ENCODE measurements at regions not wholly inside any gene's neighbourhood (a gene's known extent, or its start where the extent isn't known, plus 50 kb on each side); places are given as distances from the start of the nearest gene placed in this dataset.

- no peaks in the 10 kb centered on the region for H3F3A ChIP-seq (ENCODE audit: insufficient read depth, low read length, poor library complexity, severe bottlenecking)
- no peaks in the 10 kb centered on the region for H3K79me2 ChIP-seq (replicated peaks; ENCODE audit: insufficient read depth, low read length)
- no peaks in the 10 kb centered on the region for H3K9me2 ChIP-seq (ENCODE audit: insufficient read depth, low read length)
- no peaks in the 10 kb centered on the region for H4K20me1 ChIP-seq (ENCODE audit: insufficient read depth)
- H2AFZ ChIP-seq (ENCODE audit: low read depth, low read length), result no peak overlapping the region
- H3K36me3 ChIP-seq (ENCODE audit: insufficient read depth, low read length), result no peaks in the 10 kb centered on the region
- peak overlapping the region; percentile 55 for H3K9ac ChIP-seq (ENCODE audit: low read length)
- peak overlapping the region; percentile 63 for H3K4me3 ChIP-seq (ENCODE audit: low read length)
- TF ChIP-seq EZH2 (IDR thresholded peaks at IDR 0.05; ENCODE audit: borderline replicate concordance, insufficient read depth, low read length, poor library complexity, severe bottlenecking) (no peak), RAD21 (conservative IDR thresholded peaks at IDR 0.05) (no peak), MXI1 (conservative IDR thresholded peaks at IDR 0.05; ENCODE audit: poor library complexity, severe bottlenecking) (no peak), POLR2AphosphoS5 (IDR thresholded peaks at IDR 0.05) (no peak), CTCF (IDR thresholded peaks at IDR 0.05; ENCODE audit: poor library complexity, severe bottlenecking) (no peak), TAF1 (IDR thresholded peaks at IDR 0.05; ENCODE audit: low read depth) (no peak), SMC3 (conservative IDR thresholded peaks at IDR 0.05; ENCODE audit: poor library complexity) (no peak), REST (IDR thresholded peaks at IDR 0.05; ENCODE audit: borderline replicate concordance) (no peak), EP300 (conservative IDR thresholded peaks at IDR 0.05; ENCODE audit: poor library complexity, severe bottlenecking) (no peak)
- H3K9me3 ChIP-seq (ENCODE audit: low read length), result no peaks in the 10 kb centered on the region
- no peak overlapping the region for H3K4me2 ChIP-seq (ENCODE audit: low read length)
- H3K27ac ChIP-seq (ENCODE audit: low read length), result no peak overlapping the region
- H3K27me3 ChIP-seq (ENCODE audit: insufficient read depth, low read depth, low read length), result no peaks in the 10 kb centered on the region
Measured at GRCh38 chr15:31214864-31215489, 111.7 kb upstream of the KLF13 start.

GRCh38 chr15:31215490-31216214, 111.0 kb upstream of the KLF13 start:
- no peaks in the 10 kb centered on the region for H4K20me1 ChIP-seq (ENCODE audit: insufficient read depth)
- no peaks in the 10 kb centered on the region for H3F3A ChIP-seq (ENCODE audit: insufficient read depth, low read length, poor library complexity, severe bottlenecking)
- H3K4me2 ChIP-seq (ENCODE audit: low read length), result no peak overlapping the region
- no peak overlapping the region for H2AFZ ChIP-seq (ENCODE audit: low read depth, low read length)
- H3K9me3 ChIP-seq (ENCODE audit: low read length), result no peaks in the 10 kb centered on the region
- peak overlapping the region; percentile 55 for H3K9ac ChIP-seq (ENCODE audit: low read length)
- peak overlapping the region; percentile 63 for H3K4me3 ChIP-seq (ENCODE audit: low read length)
- no peaks in the 10 kb centered on the region for H3K9me2 ChIP-seq (ENCODE audit: insufficient read depth, low read length)
- TF ChIP-seq REST (IDR thresholded peaks at IDR 0.05; ENCODE audit: borderline replicate concordance) (no peak), POLR2AphosphoS5 (IDR thresholded peaks at IDR 0.05) (no peak), MXI1 (conservative IDR thresholded peaks at IDR 0.05; ENCODE audit: poor library complexity, severe bottlenecking) (no peak), TAF1 (IDR thresholded peaks at IDR 0.05; ENCODE audit: low read depth) (no peak), EZH2 (IDR thresholded peaks at IDR 0.05; ENCODE audit: borderline replicate concordance, insufficient read depth, low read length, poor library complexity, severe bottlenecking) (no peak), SMC3 (conservative IDR thresholded peaks at IDR 0.05; ENCODE audit: poor library complexity) (peak; percentile 70), CTCF (IDR thresholded peaks at IDR 0.05; ENCODE audit: poor library complexity, severe bottlenecking) (peak; percentile 67), RAD21 (conservative IDR thresholded peaks at IDR 0.05) (peak; percentile 58), EP300 (conservative IDR thresholded peaks at IDR 0.05; ENCODE audit: poor library complexity, severe bottlenecking) (no peak)
- H3K27me3 ChIP-seq (ENCODE audit: insufficient read depth, low read depth, low read length), result no peaks in the 10 kb centered on the region
- H3K79me2 ChIP-seq (replicated peaks; ENCODE audit: insufficient read depth, low read length), result no peaks in the 10 kb centered on the region
- no peak overlapping the region for H3K27ac ChIP-seq (ENCODE audit: low read length)
- H3K36me3 ChIP-seq (ENCODE audit: insufficient read depth, low read length), result no peaks in the 10 kb centered on the region
